ENCODE measurements at regions not wholly inside any gene's neighbourhood (a gene's known extent, or its start where the extent isn't known, plus 50 kb on each side); places are given as distances from the start of the nearest gene placed in this dataset.

- no peak for TF ChIP-seq CTCF (IDR thresholded peaks at IDR 0.05; ENCODE audit: borderline replicate concordance, extremely low read depth, low read length, poor library complexity, severe bottlenecking)
- TF ChIP-seq EZH2 (IDR thresholded peaks at IDR 0.05; ENCODE audit: borderline replicate concordance, low read depth, low read length, severe bottlenecking) = no peak
Observed at GRCh38 chr11:109209572-109209971, 212.4 kb upstream of the C11orf87 start.
